PC-9 (cell line): ENCODE measurements at regions not wholly inside any gene's neighbourhood (a gene's known extent, or its start where the extent isn't known, plus 50 kb on each side); places are given as distances from the start of the nearest gene placed in this dataset.

Source experiments
- BruUV-seq: library from RNA; stranded (reverse); fragments of 400-500 nt; replicated peaks from 2 replicates; lab custom pipeline; 2021; lab: Mats Ljungman, UMichigan
- CTCF ChIA-PET: fragments of 300-600 bp; sonication (Branson Sonifier 250); formaldehyde crosslinking; loops from one replicate; lab custom pipeline; 2022; ENCODE audit warnings: antibody characterized with exemption; lab: Charles Lee
- POLR2A ChIA-PET: fragments of 300-600 bp; sonication (Branson Sonifier 250); formaldehyde crosslinking; loops from one replicate; lab custom pipeline; 2022; ENCODE audit warnings: antibody characterized with exemption; ENCODE audit not compliant: unreplicated experiment; lab: Charles Lee
- DNase-seq, 2 experiments: peaks; one replicate each; pipeline versions ENCODE4 v3.0.0 to v3.0.0-alpha.2; 2015 to 2022; ENCODE audit warnings: mixed read lengths in 1 of 2
- H2AFZ ChIP-seq: fragments of 200-600 bp; sonication (generic); 2 replicates; pipeline ENCODE4 v1.8.1; 2017; ENCODE audit warnings: antibody characterized with exemption
- H3F3A ChIP-seq: fragments of 200-600 bp; sonication (generic); 2 replicates; pipeline ENCODE4 v1.8.1; 2017; ENCODE audit warnings: antibody characterized with exemption, mild to moderate bottlenecking, low read depth; ENCODE audit not compliant: insufficient read depth
- H3K27ac ChIP-seq: fragments of 200-600 bp; sonication (generic); 2 replicates; pipeline ENCODE4 v1.6.1; 2016; ENCODE audit warnings: mixed run types
- H3K27me3 ChIP-seq: fragments of 200-600 bp; sonication (generic); 2 replicates; pipeline ENCODE4 v1.6.1; 2016; ENCODE audit warnings: low read depth, mixed run types; ENCODE audit not compliant: insufficient read depth
- H3K36me3 ChIP-seq: fragments of 200-600 bp; sonication (generic); 2 replicates; pipeline ENCODE4 v1.6.1; 2016; ENCODE audit warnings: low read depth, mixed run types
- H3K4me1 ChIP-seq: fragments of 200-600 bp; sonication (generic); replicated peaks from 2 replicates; pipeline ENCODE4 v1.6.1; 2016; ENCODE audit warnings: mixed run types; ENCODE audit not compliant: insufficient read depth
- H3K4me2 ChIP-seq: fragments of 200-600 bp; sonication (generic); 2 replicates; pipeline ENCODE4 v1.6.1; 2017; ENCODE audit warnings: mixed run types
- H3K4me3 ChIP-seq: fragments of 200-600 bp; sonication (generic); 2 replicates; pipeline ENCODE4 v1.6.1; 2016; ENCODE audit warnings: mixed run types
- H3K79me2 ChIP-seq: fragments of 200-600 bp; sonication (generic); 2 replicates; pipeline ENCODE4 v1.6.1; 2017; ENCODE audit warnings: low read depth, mixed run types
- H3K9me2 ChIP-seq: fragments of 200-600 bp; sonication (generic); 2 replicates; pipeline ENCODE4 v1.8.1; 2017; ENCODE audit warnings: mild to moderate bottlenecking; ENCODE audit not compliant: insufficient read depth
- H3K9me3 ChIP-seq: fragments of 200-600 bp; sonication (generic); 2 replicates; pipeline ENCODE4 v1.8.1; 2016; ENCODE audit warnings: low read depth; ENCODE audit not compliant: insufficient read depth
- H4K20me1 ChIP-seq: fragments of 200-600 bp; sonication (generic); 2 replicates; pipeline ENCODE4 v1.8.1; 2017; ENCODE audit not compliant: insufficient read depth
- EZH2 ChIP-seq: fragments of 200-600 bp; sonication (generic); IDR thresholded peaks from 2 replicates; pipeline ENCODE4 v1.8.0; 2017; ENCODE audit warnings: antibody characterized with exemption, low read depth
- intact Hi-C: fragments of 100-400 bp; cut with micrococcal nuclease; formaldehyde crosslinking; loops from one replicate; pipeline ENCODE4 v1.10.0; 2022; ENCODE audit not compliant: unreplicated experiment
- TF ChIP-seq, protein P1 (sequence below): fragments of 200-600 bp; sonication (generic); conservative IDR thresholded peaks from 2 replicates; pipeline ENCODE4 v1.6.1; 2017; ENCODE audit warnings: mixed run types, antibody characterized with exemption, mild to moderate bottlenecking, moderate library complexity

GRCh38 chr5:162796507-162796906, 640.9 kb upstream of the CCNG1 start:
- H3K79me2 ChIP-seq: no peaks in the 10 kb centered on the region
- no peaks in the 10 kb centered on the region for H3K27me3 ChIP-seq
- H2AFZ ChIP-seq: no peak overlapping the region
- H3K9me3 ChIP-seq: no peaks in the 10 kb centered on the region
- DNase-seq: no peak
- TF ChIP-seq, protein P1, sequence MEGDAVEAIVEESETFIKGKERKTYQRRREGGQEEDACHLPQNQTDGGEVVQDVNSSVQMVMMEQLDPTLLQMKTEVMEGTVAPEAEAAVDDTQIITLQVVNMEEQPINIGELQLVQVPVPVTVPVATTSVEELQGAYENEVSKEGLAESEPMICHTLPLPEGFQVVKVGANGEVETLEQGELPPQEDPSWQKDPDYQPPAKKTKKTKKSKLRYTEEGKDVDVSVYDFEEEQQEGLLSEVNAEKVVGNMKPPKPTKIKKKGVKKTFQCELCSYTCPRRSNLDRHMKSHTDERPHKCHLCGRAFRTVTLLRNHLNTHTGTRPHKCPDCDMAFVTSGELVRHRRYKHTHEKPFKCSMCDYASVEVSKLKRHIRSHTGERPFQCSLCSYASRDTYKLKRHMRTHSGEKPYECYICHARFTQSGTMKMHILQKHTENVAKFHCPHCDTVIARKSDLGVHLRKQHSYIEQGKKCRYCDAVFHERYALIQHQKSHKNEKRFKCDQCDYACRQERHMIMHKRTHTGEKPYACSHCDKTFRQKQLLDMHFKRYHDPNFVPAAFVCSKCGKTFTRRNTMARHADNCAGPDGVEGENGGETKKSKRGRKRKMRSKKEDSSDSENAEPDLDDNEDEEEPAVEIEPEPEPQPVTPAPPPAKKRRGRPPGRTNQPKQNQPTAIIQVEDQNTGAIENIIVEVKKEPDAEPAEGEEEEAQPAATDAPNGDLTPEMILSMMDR: no peak
- TF ChIP-seq EZH2: no peak
- no TSS peak for BruUV-seq
- intact Hi-C loops: no loop called here
- H3K36me3 ChIP-seq: no peaks in the 10 kb centered on the region
- H3K4me3 ChIP-seq: no peak overlapping the region
- ChIA-PET CTCF (no interaction called here), POLR2A (no interaction called here)
- no peaks in the 10 kb centered on the region for H4K20me1 ChIP-seq
- no peak overlapping the region for H3K4me2 ChIP-seq
- no peaks in the 10 kb centered on the region for H3F3A ChIP-seq
- no peaks in the 10 kb centered on the region for H3K9me2 ChIP-seq
- H3K27ac ChIP-seq: no peak overlapping the region
- H3K4me1 ChIP-seq: no peaks in the 10 kb centered on the region

DNA sequence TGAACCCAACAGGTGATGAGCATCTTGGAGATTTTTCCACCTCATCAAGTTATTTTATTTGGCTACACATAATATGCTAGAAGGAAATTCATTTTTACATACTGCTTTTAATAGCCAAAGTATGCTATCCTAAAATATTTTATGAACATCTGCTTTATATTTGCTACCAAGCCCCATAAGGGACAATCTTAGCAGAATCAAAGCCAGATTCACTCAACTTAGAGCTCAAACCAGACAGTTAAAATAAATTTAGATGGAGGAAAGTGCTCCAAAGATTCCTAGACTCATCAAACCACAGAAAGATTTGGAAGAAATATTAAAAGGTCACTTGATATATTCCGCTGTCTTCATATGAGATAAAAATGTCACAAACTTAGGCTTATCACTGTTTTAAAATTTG, 637.1 kb upstream of the CCNG1 start:
- Histone ChIP-seq H3K4me2 (no peak overlapping the region), H2AFZ (no peak overlapping the region), H3K36me3 (no peaks in the 10 kb centered on the region), H3K79me2 (no peaks in the 10 kb centered on the region), H4K20me1 (no peaks in the 10 kb centered on the region), H3K27ac (no peak overlapping the region), H3K9me3 (no peaks in the 10 kb centered on the region), H3K4me3 (no peak overlapping the region), H3F3A (no peaks in the 10 kb centered on the region), H3K27me3 (no peaks in the 10 kb centered on the region), H3K9me2 (no peaks in the 10 kb centered on the region), H3K4me1 (no peaks in the 10 kb centered on the region)
- intact Hi-C loops: no loop called here
- TF ChIP-seq EZH2: no peak
- TF ChIP-seq, protein P1: no peak
- no peak for DNase-seq
- ChIA-PET CTCF (no interaction called here), POLR2A (no interaction called here)
- BruUV-seq: no TSS peak

- no peaks in the 10 kb centered on the region for H3K9me3 ChIP-seq
- intact Hi-C loops: no loop called here
- H4K20me1 ChIP-seq: no peaks in the 10 kb centered on the region
- DNase-seq: no peak
- H2AFZ ChIP-seq: no peak overlapping the region
- TF ChIP-seq, protein P1: no peak
- no peak for TF ChIP-seq EZH2
- H3K4me2 ChIP-seq: no peak overlapping the region
- no peaks in the 10 kb centered on the region for H3K9me2 ChIP-seq
- ChIA-PET POLR2A (no interaction called here), CTCF (interaction anchor here (0.5 kb wide), 1 partner anchor 1703 kb away, joined by 3 read pairs; no protein-coding TSS in a partner anchor)
- H3K4me1 ChIP-seq: no peaks in the 10 kb centered on the region
- no TSS peak for BruUV-seq
- no peak overlapping the region for H3K4me3 ChIP-seq
- H3K36me3 ChIP-seq: no peaks in the 10 kb centered on the region
- no peaks in the 10 kb centered on the region for H3F3A ChIP-seq
- no peak overlapping the region for H3K27ac ChIP-seq
- H3K79me2 ChIP-seq: no peaks in the 10 kb centered on the region
- no peaks in the 10 kb centered on the region for H3K27me3 ChIP-seq
Observed at GRCh38 chr5:162801235-162801634, 636.2 kb upstream of the CCNG1 start.
